ENCODE measurements at regions not wholly inside any gene's neighbourhood (a gene's known extent, or its start where the extent isn't known, plus 50 kb on each side); places are given as distances from the start of the nearest gene placed in this dataset.

GRCh38 chr17:6239241-6239798 is 169.1 kb downstream of the WSCD1 start:
- TF ChIP-seq CTCF (conservative IDR thresholded peaks at IDR 0.05) = no peak
- TF ChIP-seq ZFX (IDR thresholded peaks at IDR 0.05) = no peak

All from C4-2B (cell line).